Inflammatory macrophage (primary cell): ENCODE measurements at regions not wholly inside any gene's neighbourhood (a gene's known extent, or its start where the extent isn't known, plus 50 kb on each side); places are given as distances from the start of the nearest gene placed in this dataset.

Experiments used
- DNase-seq, 2 donors: peaks; one replicate each; pipeline ENCODE4 v3.0.0-alpha.2; 2020 to 2022

DNA sequence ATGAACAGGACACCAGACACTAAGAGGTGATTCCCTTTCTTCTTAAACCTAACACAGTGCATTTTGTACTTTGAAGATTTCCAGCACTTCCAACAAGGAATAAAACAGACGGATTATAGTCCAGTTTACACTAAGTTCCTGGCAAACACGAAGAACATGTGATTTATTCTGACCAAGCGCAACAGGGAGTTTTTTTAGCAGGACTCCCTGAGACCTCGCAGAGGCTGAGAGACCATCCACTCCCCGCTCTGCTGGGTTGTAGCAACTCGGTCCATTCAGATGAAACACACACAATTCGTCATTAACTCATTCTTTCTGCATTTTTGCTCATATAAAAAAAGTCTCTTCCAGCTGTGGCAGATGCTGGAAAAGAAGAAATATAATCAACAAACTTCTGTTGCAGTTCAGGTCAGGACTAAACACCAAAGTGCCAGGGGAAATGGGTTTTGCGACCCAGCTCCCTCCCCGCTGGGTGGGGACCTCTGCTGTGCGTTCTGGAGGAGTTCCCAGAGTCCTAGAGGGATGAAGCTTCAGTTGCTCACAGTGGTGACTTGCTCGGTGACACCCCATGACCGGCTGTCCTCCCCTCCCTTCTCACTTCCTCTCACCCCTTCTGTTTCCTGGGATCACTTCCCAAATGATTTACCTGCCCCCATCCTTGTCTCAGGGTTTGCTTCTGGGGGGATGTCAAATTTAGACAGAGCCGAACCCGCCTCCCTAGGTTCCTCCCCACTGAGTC is 52.5 kb downstream of the KCNF1 start:
- DNase-seq, result peak in 1 of 2 donors; percentile 8

GRCh38 chr2:10965241-10965843 is 53.6 kb downstream of the KCNF1 start:
- no peak for DNase-seq

DNA sequence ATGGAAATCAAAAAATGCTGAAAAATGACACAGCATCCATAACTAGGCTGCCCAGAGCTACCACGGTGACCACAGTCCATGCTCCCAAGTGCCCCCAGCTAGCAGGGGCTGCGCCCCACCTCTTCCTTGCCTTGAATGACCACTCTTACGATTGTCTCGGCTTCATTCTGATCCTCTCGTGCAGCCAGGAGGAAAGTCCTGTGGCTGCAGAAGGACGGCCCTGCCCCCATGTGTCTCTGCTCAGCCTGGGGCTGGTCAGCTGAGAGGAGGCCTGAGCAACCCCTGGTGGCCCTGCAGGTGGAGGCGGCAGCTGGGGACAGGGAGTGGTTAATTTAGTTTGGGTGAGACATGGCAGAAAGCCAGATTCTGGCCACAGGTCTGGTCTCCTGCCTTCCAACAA is 54.3 kb downstream of the KCNF1 start:
- DNase-seq, result no peak

DNA sequence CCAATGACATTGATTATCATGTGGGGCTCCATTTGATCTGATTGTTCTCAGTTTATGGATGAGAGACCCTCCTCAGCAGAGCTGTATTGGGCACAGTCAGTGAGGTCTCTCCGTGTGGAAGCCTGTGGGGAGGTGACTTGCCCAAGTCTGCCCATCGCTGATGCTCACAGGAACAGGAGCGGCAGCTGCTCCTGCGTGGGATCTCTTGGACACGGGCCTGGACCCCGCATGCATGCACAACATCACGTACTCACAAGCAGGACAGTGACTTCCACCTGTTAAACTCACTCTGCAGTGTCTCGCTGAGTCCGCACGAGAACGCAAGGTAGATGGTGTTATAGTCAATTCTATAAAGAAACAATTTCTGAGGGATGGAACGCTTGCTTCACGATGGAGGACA is 55.0 kb downstream of the KCNF1 start:
- DNase-seq, result no peak

DNA sequence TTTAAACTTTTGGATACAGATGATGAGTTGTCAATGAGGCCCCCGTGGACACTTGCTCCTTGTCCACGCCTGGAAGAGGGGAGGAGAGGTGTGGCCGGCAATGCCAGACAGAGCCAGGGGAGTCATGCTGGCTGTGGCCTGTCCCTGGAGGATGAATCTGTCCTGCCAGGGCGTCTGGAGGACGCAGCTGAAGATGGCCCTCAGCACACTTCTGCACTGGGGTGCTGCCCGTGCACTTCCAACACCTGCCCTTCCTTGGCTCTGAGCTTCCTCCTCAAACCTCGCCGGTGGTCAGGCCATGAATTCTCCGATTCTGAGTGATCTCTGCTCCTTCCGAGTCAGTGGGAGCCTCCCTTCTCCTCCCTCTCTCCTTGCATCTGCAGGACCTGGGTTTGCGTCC is 56.4 kb downstream of the KCNF1 start:
- no peak for DNase-seq

DNA sequence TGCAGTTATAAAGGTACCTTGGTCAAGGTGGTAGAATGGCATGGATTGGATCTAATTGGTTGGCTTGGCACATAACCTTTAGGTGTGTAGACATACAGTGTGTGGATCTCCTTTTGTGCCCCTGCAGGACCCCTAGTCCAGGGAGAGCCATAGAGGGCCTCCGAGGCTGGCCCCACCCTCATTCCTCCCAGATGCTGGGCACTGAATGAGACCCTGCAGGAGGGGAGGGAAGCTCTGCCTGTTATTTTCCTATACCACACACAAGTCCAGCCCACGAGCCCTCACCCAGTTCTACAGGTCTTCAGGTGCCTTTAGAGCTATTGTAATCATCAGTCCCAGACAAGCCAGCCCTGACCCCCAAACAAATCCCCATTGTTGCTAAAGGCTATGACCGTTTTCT is 58.9 kb downstream of the KCNF1 start:
- no peak for DNase-seq

DNA sequence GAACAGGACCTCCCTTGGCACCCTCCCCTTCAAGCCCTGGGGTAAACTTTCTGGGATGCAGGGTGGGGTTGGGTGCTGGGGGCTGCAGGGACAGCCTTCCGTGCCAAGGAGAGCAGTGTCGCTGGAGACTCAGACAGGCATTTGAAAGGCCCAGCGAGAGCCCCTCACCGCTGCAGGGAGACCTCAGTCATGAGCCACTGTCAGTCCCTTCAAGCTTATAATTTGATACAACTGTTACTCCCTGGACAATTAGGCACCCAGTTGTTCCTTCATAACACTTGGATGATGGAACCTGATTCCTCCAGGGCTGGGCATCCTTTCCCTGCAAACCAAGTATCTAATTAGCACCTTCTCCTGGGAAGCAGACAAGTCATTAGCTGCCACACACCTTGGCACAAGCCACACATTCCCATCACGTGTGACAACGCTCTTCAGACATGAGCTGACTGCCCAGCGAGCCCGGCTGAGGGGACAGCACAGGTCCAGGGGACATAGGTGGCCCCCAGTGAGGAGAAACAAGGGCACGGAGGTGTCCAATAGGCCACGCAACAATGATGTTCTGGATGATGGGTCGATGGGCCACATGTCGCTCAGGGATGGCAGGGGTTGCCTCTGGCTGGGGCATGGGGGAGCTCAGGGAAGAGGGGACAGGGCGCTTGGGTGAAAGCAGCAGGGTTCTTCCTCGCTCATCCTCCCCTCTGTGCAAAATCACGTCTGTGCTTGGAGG is 59.6 kb downstream of the KCNF1 start:
- no peak for DNase-seq

GRCh38 chr2:10971888-10972260 is 60.1 kb downstream of the KCNF1 start:
- DNase-seq, result peak; percentile 42 to 64

- DNase-seq, result no peak
Measured at GRCh38 chr2:10972683-10973433, 61.1 kb downstream of the KCNF1 start.

DNA sequence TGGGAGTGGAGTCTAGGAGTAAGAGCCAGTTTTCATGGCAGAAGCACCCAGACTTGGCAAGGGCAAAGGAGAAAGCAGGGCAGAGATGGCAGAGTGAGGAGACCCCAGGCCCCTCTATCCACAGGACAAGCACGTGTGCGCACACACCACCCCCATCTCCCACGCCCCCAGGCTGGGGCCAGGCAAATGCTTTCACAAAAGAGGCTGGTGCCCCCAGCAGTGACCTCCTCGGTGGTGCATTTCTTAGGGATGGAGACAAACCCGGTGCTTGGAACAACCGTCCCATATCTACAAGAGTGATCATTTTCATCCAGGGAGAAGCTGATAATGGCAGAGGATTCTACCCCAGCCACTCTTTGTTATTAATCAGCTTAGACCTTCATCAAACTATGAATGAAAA is 62.0 kb downstream of the KCNF1 start:
- DNase-seq, result no peak

- peak; percentile 29 to 52 for DNase-seq
Measured at GRCh38 chr2:10977003-10977402, 65.3 kb downstream of the KCNF1 start.

GRCh38 chr2:10977621-10978020 is 65.9 kb downstream of the KCNF1 start:
- DNase-seq, result no peak

GRCh38 chr2:10978090-10978670 is 66.4 kb downstream of the KCNF1 start:
- no peak for DNase-seq

DNA sequence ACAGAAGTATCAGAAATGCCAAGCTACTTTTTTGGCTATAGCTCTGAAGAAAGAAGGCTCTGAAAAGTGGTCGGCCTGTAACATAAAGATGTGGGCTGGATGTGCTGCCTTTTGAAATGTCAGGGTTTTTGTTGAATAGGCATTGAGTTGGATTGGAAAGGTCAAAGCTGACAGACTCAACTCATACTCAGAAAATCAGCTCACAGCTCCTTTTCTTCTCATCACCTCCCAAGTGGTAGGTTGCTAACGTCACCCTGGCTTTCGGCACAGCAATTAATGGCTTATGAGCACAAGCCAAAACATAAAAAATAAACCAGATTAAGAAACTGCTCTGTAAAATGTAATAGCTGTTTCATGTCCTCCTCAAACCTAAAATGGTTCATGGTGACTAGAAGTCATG is 68.3 kb downstream of the KCNF1 start:
- DNase-seq, result no peak

DNA sequence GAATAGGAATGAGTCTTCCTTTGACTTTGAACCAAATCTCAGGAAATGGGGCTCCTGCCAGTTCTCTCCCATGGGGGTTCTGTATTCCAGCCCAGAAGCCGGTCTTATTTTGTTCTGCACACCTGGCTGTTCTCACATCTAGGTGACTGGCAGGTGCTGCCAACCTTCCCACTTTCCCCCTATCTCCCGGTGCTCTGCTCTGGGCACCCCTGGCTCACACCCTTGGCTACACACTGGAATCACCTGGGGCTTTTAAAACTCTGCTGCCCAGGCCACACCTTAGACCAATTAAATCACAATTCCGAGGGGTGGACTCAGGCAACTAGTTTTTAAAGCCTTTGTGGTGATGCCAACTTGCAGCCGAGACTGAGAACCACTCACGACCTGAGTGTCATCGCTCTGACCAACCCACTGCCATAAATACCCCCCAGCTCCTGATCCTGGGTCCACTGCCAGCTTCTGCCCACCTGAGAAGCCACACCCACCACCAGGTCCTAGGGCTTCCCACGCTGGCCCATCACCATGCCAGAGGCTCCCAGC is 69.2 kb downstream of the KCNF1 start:
- no peak for DNase-seq

- no peak for DNase-seq
Measured at GRCh38 chr2:10981451-10981850, 69.7 kb downstream of the KCNF1 start.

- DNase-seq, result no peak
Measured at GRCh38 chr2:10981941-10982431, 70.3 kb downstream of the KCNF1 start.

DNA sequence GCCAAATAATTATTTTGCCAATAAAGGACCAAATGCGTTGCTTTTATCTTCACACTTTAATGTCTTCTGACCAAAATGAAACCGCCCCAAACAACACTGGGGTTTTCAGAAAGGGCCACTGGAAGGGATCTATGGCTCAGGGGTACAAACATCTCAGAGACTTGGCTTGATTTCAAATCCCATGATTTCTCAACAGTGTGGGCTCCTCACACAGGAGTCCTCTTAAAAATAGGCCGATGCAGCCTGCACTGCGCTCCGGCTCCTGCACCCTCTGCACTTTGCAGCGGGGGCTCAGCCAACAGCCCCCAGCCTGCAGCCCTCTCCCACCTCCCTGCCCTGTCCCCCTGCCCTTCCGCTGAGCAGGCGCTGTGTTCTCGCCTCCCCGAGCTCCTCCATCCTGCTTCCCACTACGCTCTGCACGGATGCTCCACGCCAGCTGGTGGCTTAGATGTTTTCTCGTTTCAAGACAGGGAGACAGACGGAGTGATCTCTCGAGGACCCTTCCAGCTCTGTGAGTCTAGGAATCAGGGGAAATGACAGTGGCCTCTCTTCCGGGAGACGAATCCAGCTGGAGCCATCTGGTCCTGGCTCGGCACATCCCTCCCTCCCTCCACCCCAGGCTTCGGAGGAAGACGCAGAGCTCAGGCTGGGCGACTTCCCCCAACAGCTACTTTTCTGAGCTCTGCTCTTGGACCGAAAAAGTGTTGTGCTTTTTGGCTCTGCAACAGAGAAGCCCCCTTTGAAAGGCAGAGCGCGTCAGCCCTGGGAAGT is 71.4 kb downstream of the KCNF1 start:
- no peak for DNase-seq

DNA sequence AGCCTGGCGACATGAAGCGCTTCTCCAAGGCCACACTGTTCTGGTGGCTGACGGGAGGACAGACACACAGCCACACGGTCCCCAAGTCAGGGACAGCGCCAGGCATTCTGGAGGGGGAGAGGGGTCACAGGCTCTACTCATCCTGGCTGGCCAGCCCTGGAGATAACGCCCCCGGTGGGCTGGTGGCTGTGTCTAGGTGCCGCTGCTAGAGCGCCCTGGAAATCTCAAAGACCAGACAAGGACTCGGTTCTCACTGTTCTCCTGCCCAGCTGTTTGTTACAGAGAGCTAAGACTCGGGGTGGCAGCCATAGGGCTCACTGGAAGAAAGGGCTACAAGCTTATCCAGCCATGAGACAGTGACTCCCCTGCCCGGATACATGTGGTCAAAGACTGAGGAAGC is 72.0 kb downstream of the KCNF1 start:
- no peak for DNase-seq

DNA sequence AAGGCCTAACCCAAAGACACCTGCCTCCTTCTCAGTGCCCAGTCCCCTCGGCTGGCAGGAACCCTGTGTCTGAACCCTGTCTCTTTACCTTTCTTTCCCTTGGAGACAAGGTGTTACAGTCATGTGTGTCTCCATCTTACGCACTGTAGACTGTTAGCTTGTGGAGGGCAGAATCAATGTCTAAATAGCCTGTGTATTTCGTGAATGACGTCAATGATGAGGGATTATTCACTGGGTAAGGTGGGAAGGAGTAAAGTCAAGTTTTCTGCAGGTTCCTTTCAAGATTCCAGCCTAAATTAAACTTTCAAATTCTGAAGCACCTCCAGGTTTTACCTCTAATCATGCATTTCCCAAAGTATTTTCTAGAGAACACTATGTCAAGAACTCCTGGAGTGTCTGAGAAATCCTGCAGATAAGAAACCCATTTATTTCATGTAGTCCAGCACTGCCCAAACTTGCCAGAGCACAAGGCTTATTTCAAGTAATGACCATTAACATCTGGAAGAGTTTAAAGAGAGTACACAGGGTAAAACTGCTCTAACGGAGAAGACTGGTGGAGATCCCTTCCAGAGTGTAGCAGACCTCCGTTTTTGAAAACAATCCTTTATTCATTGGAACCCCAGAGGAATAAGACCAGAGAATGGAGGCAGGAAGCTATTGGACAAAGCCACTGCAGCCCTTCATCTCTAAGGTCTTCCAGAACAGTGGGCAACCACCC is 72.8 kb downstream of the KCNF1 start:
- no peak for DNase-seq

DNA sequence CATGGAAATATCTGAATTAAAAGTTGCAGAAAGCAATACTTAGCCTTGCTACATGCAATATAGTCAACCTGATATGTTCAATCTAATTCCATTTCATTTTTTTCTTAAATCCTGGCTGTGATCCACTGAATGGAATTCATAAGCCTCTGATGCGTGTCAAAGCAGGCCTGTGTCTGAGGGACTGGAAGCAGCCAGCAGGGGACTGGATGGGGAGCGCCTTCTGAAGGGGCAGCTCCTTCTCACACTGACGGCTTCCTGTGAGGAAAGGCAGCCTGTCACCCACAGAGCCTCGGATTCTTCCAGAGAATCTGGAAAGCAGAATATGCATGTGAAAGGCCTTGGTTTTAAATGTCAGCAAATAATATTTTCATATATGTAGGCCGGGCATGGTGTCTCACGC is 73.5 kb downstream of the KCNF1 start:
- DNase-seq, result no peak
